HEK293 (cell line): ENCODE measurements at regions not wholly inside any gene's neighbourhood (a gene's known extent, or its start where the extent isn't known, plus 50 kb on each side); places are given as distances from the start of the nearest gene placed in this dataset.

ENCODE experiments used
- CTCF ChIA-PET: fragments of 350-600 bp; formaldehyde crosslinking; extraction: SDS; loops from one replicate; lab custom pipeline; 2021; ENCODE audit warnings: antibody characterized with exemption; lab: Yijun Ruan, JAX
- POLR2A ChIA-PET: fragments of 300-600 bp; formaldehyde crosslinking; extraction: SDS; loops from one replicate; lab custom pipeline; 2020; ENCODE audit warnings: antibody characterized with exemption, inconsistent platforms; lab: Yijun Ruan, JAX
- H3K27ac ChIP-seq: fragments of 200-500 bp; sonication (Bioruptor generic); 2 replicates; pipeline ENCODE4 v1.5.1; 2014; ENCODE audit warnings: low read depth, low read length, control low read depth, inconsistent platforms; ENCODE audit errors: extremely low read depth
- H3K36me3 ChIP-seq, 2 experiments: fragments of 200-500 bp in 1 of 2; sonication (Bioruptor generic) in 1 of 2; 1 replicate in 1 of 2; 2 replicates in 1 of 2; pipeline ENCODE4 v1.5.1; 2014 to 2017; ENCODE audit warnings: inconsistent platforms in 2 of 2, low read length in 2 of 2; ENCODE audit not compliant: control insufficient read depth in 2 of 2, insufficient read depth in 1 of 2
- H3K4me1 ChIP-seq: fragments of 200-500 bp; sonication (Bioruptor generic); 2 replicates; pipeline ENCODE4 v1.5.1; 2014; ENCODE audit warnings: mild to moderate bottlenecking, low read length, inconsistent platforms; ENCODE audit not compliant: control insufficient read depth, insufficient read depth
- H3K4me3 ChIP-seq: 2 replicates; pipeline ENCODE4 v1.5.1; 2011; ENCODE audit warnings: low read depth, mild to moderate bottlenecking, control low read depth, low read length, moderate library complexity
- H3K9me3 ChIP-seq: fragments of 200-500 bp; sonication (Bioruptor generic); 2 replicates; pipeline ENCODE4 v1.5.1; 2014; ENCODE audit warnings: low read depth, low read length, inconsistent platforms; ENCODE audit not compliant: control insufficient read depth, insufficient read depth
- GLI4 ChIP-seq: fragments of 450-650 bp; formaldehyde crosslinking; IDR thresholded peaks from 2 replicates; pipeline ENCODE4 v1.5.1; 2016; ENCODE audit warnings: missing biosample characterization, missing genetic modification characterization
- OVOL3 ChIP-seq: fragments of 450-650 bp; formaldehyde crosslinking; IDR thresholded peaks from 2 replicates; pipeline ENCODE4 v1.5.1; 2016; ENCODE audit warnings: missing biosample characterization, missing genetic modification characterization
- PBX3 ChIP-seq: sonication (generic); formaldehyde crosslinking; IDR thresholded peaks from 2 replicates; pipeline ENCODE4 v1.8.1; 2022; ENCODE audit warnings: mild to moderate bottlenecking, moderate library complexity, missing genetic modification reagents
- PRDM6 ChIP-seq: fragments of 450-650 bp; formaldehyde crosslinking; IDR thresholded peaks from 2 replicates; pipeline ENCODE4 v1.5.1; 2017; ENCODE audit warnings: missing biosample characterization, missing genetic modification characterization
- REPIN1 ChIP-seq: fragments of 450-650 bp; formaldehyde crosslinking; IDR thresholded peaks from 2 replicates; pipeline ENCODE4 v1.5.1; 2017; ENCODE audit warnings: missing biosample characterization, missing genetic modification characterization, low read depth
- SCRT1 ChIP-seq: fragments of 450-650 bp; formaldehyde crosslinking; IDR thresholded peaks from 2 replicates; pipeline ENCODE4 v1.5.1; 2016; ENCODE audit warnings: missing biosample characterization, missing genetic modification characterization, borderline replicate concordance
- SP7 ChIP-seq: fragments of 450-650 bp; formaldehyde crosslinking; IDR thresholded peaks from 2 replicates; pipeline ENCODE4 v1.5.1; 2016; ENCODE audit warnings: missing biosample characterization, missing genetic modification characterization
- TRIM28 ChIP-seq: IDR thresholded peaks from 2 replicates; pipeline ENCODE4 v1.6.1; 2011; ENCODE audit warnings: low read length, control low read depth, borderline replicate concordance
- ZNF155 ChIP-seq: fragments of 450-650 bp; formaldehyde crosslinking; IDR thresholded peaks from 2 replicates; pipeline ENCODE4 v1.5.1; 2016; ENCODE audit warnings: missing biosample characterization, missing genetic modification characterization
- ZNF16 ChIP-seq: fragments of 450-650 bp; formaldehyde crosslinking; IDR thresholded peaks from 2 replicates; pipeline ENCODE4 v1.5.1; 2016; ENCODE audit warnings: low read depth, missing biosample characterization, missing genetic modification characterization
- ZNF223 ChIP-seq: fragments of 450-650 bp; formaldehyde crosslinking; IDR thresholded peaks from 2 replicates; pipeline ENCODE4 v1.5.1; 2016; ENCODE audit warnings: missing biosample characterization, missing genetic modification characterization
- ZNF292 ChIP-seq: fragments of 450-650 bp; formaldehyde crosslinking; IDR thresholded peaks from 2 replicates; pipeline ENCODE4 v1.5.1; 2016; ENCODE audit warnings: low read depth, missing biosample characterization, missing genetic modification characterization, borderline replicate concordance
- ZNF423 ChIP-seq: fragments of 450-650 bp; formaldehyde crosslinking; IDR thresholded peaks from 2 replicates; pipeline ENCODE4 v1.5.1; 2016; ENCODE audit warnings: missing biosample characterization, missing genetic modification characterization
- ZNF521 ChIP-seq: fragments of 450-650 bp; formaldehyde crosslinking; IDR thresholded peaks from 2 replicates; pipeline ENCODE4 v1.5.1; 2017; ENCODE audit warnings: missing biosample characterization, mild to moderate bottlenecking, missing genetic modification characterization
- ZNF549 ChIP-seq: fragments of 450-650 bp; IDR thresholded peaks from 2 replicates; pipeline ENCODE4 v1.5.1; 2018; ENCODE audit warnings: missing biosample characterization, missing genetic modification characterization, mild to moderate bottlenecking, inconsistent platforms, moderate library complexity
- ZNF596 ChIP-seq: fragments of 450-650 bp; IDR thresholded peaks from 2 replicates; pipeline ENCODE4 v1.5.0; 2018; ENCODE audit warnings: missing biosample characterization, mild to moderate bottlenecking, missing genetic modification characterization, moderate library complexity
- ZNF621 ChIP-seq: fragments of 450-650 bp; formaldehyde crosslinking; IDR thresholded peaks from 2 replicates; pipeline ENCODE4 v1.5.1; 2017; ENCODE audit warnings: missing biosample characterization, missing genetic modification characterization
- ZNF626 ChIP-seq: fragments of 450-650 bp; sonication (Bioruptor Pico); formaldehyde crosslinking; IDR thresholded peaks from 2 replicates; pipeline ENCODE4 v1.5.1; 2018; ENCODE audit warnings: missing biosample characterization, missing genetic modification characterization, inconsistent platforms
- ZNF660 ChIP-seq: fragments of 450-650 bp; IDR thresholded peaks from 2 replicates; pipeline ENCODE4 v1.5.1; 2018; ENCODE audit warnings: missing biosample characterization, mild to moderate bottlenecking, missing genetic modification characterization
- ZNF747 ChIP-seq: fragments of 450-650 bp; formaldehyde crosslinking; IDR thresholded peaks from 2 replicates; pipeline ENCODE4 v1.5.1; 2016; ENCODE audit warnings: missing biosample characterization, missing genetic modification characterization
- ZNF777 ChIP-seq: fragments of 450-650 bp; formaldehyde crosslinking; IDR thresholded peaks from 2 replicates; pipeline ENCODE4 v1.5.1; 2017; ENCODE audit warnings: missing biosample characterization, missing genetic modification characterization, borderline replicate concordance
- ZNF792 ChIP-seq: fragments of 450-650 bp; formaldehyde crosslinking; IDR thresholded peaks from 2 replicates; pipeline ENCODE4 v1.5.1; 2016; ENCODE audit warnings: missing biosample characterization, missing genetic modification characterization
- ZNF843 ChIP-seq: fragments of 450-650 bp; formaldehyde crosslinking; IDR thresholded peaks from 2 replicates; pipeline ENCODE4 v1.5.1; 2016; ENCODE audit warnings: missing biosample characterization, missing genetic modification characterization
- TF ChIP-seq, protein P1 (sequence below): fragments of 450-650 bp; formaldehyde crosslinking; IDR thresholded peaks from 2 replicates; pipeline ENCODE4 v1.5.1; 2016; ENCODE audit warnings: missing biosample characterization, missing genetic modification characterization
- TF ChIP-seq, protein P2 (sequence below): fragments of 450-650 bp; formaldehyde crosslinking; IDR thresholded peaks from 2 replicates; pipeline ENCODE4 v1.5.1; 2016; ENCODE audit warnings: missing biosample characterization, missing genetic modification characterization

DNA sequence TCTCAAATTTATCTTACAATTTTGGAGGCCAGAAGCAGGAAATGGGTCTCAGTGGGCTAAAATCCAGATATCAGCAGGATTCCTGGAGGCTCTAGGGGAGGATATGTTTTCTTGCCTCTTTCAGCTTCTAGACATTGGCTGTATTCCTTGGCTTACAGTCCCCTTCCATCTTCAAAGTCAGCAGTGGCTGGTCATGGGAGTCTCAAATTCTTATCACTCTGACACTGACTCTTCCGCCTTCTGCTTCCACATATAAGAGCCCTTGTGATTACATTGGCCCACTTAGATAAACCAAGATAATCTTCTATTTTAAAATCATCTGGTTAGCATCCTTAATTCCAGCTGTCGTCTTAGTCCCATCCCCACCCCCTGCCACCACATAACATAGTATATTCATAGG is 113.0 kb downstream of the PCDH7 start (continued):
- no peak for TF ChIP-seq ZNF155
- no peak for TF ChIP-seq ZNF626

DNA sequence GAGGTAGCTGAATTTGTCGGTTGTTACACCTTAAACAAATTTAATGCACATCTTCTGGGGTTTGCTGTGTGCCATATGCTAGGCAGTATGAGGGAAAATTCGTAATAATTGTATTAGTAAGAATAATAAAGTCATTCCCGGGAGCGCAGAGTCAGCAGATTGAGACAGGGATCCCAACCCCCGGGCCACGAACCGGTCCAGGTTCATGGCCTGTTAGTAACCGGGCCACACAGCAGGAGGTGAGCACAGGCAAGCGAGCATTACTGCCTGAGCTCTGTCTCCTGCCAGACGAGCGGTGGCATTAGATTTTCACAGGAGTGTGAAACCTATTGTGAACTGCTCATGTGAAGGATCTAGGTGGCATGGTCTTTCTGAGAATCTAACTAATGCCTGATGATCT is 114.9 kb downstream of the PCDH7 start:
- H3K9me3 ChIP-seq: no peaks in the 10 kb centered on the region
- no peak overlapping the region for H3K27ac ChIP-seq
- no peak for TF ChIP-seq ZNF747 (tag by site-specific recombination)
- TF ChIP-seq ZNF777 (tag by site-specific recombination): no peak
- TF ChIP-seq ZNF843 (tag by site-specific recombination): no peak
- TF ChIP-seq PBX3 (CRISPR knock-in tag): no peak
- TF ChIP-seq, protein P1, sequence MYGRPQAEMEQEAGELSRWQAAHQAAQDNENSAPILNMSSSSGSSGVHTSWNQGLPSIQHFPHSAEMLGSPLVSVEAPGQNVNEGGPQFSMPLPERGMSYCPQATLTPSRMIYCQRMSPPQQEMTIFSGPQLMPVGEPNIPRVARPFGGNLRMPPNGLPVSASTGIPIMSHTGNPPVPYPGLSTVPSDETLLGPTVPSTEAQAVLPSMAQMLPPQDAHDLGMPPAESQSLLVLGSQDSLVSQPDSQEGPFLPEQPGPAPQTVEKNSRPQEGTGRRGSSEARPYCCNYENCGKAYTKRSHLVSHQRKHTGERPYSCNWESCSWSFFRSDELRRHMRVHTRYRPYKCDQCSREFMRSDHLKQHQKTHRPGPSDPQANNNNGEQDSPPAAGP: no peak
- no peak for TF ChIP-seq TRIM28
- TF ChIP-seq GLI4 (tag by site-specific recombination): no peak
- TF ChIP-seq, protein P2, sequence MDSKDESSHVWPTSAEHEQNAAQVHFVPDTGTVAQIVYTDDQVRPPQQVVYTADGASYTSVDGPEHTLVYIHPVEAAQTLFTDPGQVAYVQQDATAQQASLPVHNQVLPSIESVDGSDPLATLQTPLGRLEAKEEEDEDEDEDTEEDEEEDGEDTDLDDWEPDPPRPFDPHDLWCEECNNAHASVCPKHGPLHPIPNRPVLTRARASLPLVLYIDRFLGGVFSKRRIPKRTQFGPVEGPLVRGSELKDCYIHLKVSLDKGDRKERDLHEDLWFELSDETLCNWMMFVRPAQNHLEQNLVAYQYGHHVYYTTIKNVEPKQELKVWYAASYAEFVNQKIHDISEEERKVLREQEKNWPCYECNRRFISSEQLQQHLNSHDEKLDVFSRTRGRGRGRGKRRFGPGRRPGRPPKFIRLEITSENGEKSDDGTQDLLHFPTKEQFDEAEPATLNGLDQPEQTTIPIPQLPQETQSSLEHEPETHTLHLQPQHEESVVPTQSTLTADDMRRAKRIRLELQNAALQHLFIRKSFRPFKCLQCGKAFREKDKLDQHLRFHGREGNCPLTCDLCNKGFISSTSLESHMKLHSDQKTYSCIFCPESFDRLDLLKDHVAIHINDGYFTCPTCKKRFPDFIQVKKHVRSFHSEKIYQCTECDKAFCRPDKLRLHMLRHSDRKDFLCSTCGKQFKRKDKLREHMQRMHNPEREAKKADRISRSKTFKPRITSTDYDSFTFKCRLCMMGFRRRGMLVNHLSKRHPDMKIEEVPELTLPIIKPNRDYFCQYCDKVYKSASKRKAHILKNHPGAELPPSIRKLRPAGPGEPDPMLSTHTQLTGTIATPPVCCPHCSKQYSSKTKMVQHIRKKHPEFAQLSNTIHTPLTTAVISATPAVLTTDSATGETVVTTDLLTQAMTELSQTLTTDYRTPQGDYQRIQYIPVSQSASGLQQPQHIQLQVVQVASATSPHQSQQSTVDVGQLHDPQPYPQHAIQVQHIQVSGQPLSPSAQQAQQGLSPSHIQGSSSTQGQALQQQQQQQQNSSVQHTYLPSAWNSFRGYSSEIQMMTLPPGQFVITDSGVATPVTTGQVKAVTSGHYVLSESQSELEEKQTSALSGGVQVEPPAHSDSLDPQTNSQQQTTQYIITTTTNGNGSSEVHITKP (tag by site-specific recombination): no peak
- TF ChIP-seq ZNF521 (tag by site-specific recombination): no peak
- no peak for TF ChIP-seq ZNF292 (tag by site-specific recombination)
- no peak for TF ChIP-seq SP7 (tag by site-specific recombination)
- TF ChIP-seq ZNF792 (tag by site-specific recombination): no peak
- no peak for TF ChIP-seq ZNF660 (tag by site-specific recombination)
- no peak for TF ChIP-seq ZNF596 (tag by site-specific recombination)
- no peak for TF ChIP-seq ZNF423 (tag by site-specific recombination)
- TF ChIP-seq SCRT1 (tag by site-specific recombination): no peak
- no peak for TF ChIP-seq ZNF549
- TF ChIP-seq OVOL3: no peak
- H3K36me3 ChIP-seq: no peaks in the 10 kb centered on the region
- CTCF ChIA-PET: interaction anchor here (1.0 kb wide), 1 partner anchor 67 kb away, joined by 3 read pairs; no protein-coding TSS in a partner anchor
- H3K4me3 ChIP-seq: no peak overlapping the region
- peaks cover 15% of the 10 kb centered on the region for H3K4me1 ChIP-seq
- POLR2A ChIA-PET: interaction anchor here (0.7 kb wide), 1 partner anchor 17 kb away, joined by 4 read pairs; no protein-coding TSS in a partner anchor

DNA sequence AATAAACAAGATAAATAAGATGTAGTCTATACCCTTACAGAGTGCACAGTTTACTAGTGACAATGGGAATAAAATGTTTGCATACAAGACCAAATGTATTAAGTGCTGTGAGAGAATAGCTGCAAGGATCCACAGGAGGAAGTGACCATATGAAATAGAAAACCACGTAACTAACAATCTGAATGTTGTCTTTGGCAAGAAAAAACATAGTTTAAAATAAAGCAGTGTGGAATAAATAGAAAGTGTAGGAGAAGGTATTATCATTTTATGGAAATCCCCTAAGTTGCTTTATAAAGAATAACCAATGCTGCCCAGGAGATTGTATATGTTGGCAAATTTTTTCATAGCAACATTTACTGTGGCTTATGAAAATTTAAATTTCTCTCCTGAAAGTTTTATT is 116.1 kb downstream of the PCDH7 start:
- CTCF ChIA-PET: no interaction called here
- Histone ChIP-seq H3K4me1 (peaks cover 19% of the 10 kb centered on the region), H3K9me3 (no peaks in the 10 kb centered on the region), H3K27ac (no peak overlapping the region), H3K4me3 (no peak overlapping the region), H3K36me3 (no peaks in the 10 kb centered on the region)
- POLR2A ChIA-PET: interaction anchor here (2.2 kb wide), 1 partner anchor 116 kb away, joined by 4 read pairs; the partner anchor contains the start of gene PCDH7
- no peak for TF ChIP-seq ZNF16
- TF ChIP-seq REPIN1 (tag by site-specific recombination): no peak
- no peak for TF ChIP-seq ZNF621
- TF ChIP-seq PRDM6 (tag by site-specific recombination): peak; percentile 40
- no peak for TF ChIP-seq ZNF223 (tag by site-specific recombination)
